D721Med (cell line): ENCODE measurements at regions not wholly inside any gene's neighbourhood (a gene's known extent, or its start where the extent isn't known, plus 50 kb on each side); places are given as distances from the start of the nearest gene placed in this dataset.

Experiments
- DNase-seq: peaks from one replicate; pipeline ENCODE4 v3.0.0; 2011; ENCODE audit warnings: low spot score; ENCODE audit not compliant: insufficient read length
- FAIRE-seq: peaks from 2 replicates; lab custom pipeline; 2011; peaks lifted over from hg19 to GRCh38; lab: Jason Lieb, UNC
- TF ChIP-seq, protein P1 (sequence below): IDR thresholded peaks from 2 replicates; pipeline ENCODE4 v1.5.1; 2012; ENCODE audit warnings: mild to moderate bottlenecking, control low read depth; ENCODE audit not compliant: insufficient read depth; ENCODE audit errors: missing control alignments

GRCh38 chr16:13291591-13292333 lies 390.4 kb downstream of the SHISA9 start:
- no peak for DNase-seq
- no peak for FAIRE-seq
- TF ChIP-seq, protein P1, sequence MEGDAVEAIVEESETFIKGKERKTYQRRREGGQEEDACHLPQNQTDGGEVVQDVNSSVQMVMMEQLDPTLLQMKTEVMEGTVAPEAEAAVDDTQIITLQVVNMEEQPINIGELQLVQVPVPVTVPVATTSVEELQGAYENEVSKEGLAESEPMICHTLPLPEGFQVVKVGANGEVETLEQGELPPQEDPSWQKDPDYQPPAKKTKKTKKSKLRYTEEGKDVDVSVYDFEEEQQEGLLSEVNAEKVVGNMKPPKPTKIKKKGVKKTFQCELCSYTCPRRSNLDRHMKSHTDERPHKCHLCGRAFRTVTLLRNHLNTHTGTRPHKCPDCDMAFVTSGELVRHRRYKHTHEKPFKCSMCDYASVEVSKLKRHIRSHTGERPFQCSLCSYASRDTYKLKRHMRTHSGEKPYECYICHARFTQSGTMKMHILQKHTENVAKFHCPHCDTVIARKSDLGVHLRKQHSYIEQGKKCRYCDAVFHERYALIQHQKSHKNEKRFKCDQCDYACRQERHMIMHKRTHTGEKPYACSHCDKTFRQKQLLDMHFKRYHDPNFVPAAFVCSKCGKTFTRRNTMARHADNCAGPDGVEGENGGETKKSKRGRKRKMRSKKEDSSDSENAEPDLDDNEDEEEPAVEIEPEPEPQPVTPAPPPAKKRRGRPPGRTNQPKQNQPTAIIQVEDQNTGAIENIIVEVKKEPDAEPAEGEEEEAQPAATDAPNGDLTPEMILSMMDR = no peak

DNA sequence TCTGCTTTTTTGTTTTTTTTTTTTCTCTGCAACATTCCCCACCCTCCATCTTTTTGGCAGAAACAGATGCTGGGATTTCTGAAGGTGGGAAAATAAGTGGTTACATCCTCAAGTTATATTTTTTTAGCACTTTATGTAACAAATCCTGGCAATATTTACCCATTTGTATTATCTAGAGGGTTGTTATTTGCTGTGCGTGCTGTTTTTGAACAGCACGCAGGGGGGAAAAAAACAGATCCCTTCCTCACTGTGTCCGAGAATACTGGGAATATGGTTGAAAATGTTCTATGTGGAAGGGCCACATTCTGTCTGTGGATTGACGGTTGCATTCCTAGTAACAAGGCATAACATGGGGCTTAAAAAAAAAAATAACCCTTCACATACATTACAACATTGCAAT lies 394.8 kb downstream of the SHISA9 start:
- no peak for FAIRE-seq
- TF ChIP-seq, protein P1 = no peak
- no peak for DNase-seq

DNA sequence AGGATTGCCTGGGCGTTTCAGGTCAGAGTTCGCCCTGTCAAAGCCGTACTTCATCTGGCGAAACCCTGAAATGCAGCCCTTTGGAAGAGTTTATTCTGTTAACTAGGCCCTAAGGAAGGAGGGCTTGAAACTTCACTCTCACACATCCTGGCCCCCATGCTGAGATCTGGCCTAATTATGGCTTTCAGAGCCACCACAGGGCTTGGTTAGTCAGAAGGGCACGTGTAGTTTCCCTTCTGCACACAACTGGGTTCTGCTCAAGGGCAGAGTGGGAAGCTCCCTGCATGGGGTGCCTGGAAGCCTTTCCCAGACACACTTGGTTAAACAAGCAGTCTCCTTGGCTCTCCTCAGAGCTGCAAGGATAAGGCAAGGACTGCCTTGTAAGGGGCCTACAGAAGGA lies 397.3 kb downstream of the SHISA9 start:
- FAIRE-seq (no peak), DNase-seq (no peak)
- TF ChIP-seq, protein P1 = no peak

DNA sequence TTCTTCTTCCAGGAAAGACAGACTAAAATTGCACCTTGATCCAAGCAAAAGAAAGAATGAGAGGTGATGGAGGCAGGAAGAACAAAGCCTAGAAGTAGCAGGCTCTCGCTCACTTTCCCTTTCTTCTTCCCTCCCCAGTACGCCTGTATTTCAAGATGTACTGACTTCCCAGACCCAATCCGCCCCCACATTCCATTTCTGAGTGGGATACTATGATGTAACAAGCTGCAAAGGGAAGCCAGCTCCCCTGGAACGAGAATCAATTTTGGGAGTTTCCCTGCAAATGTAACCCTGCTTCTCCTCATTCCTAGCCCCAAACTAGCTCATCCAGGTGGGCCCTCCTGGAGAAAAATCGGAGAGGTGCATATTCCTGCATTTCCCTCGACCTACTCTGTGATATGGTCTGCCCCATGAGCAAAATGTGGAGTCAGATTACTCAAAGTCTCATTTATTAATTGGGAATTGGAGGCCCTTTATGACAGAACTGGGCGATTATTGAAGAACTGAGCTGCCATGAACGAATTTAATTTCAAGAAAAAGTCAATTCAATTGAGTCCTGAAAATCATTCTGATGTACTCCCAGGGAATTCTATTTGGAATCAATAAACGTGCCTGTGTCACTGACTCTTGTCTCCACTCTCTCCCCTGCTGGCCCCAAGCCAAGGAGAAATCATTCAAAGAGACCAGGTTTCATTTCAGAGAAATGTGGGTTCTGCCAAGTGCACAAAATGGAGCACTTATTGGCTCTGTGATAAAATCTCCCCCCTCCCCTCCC lies 398.9 kb downstream of the SHISA9 start:
- TF ChIP-seq, protein P1 = no peak
- no peak for FAIRE-seq
- DNase-seq = no peak

- FAIRE-seq (no peak), DNase-seq (no peak)
- TF ChIP-seq, protein P1 = no peak
Measured at GRCh38 chr16:13305019-13305755, 403.8 kb downstream of the SHISA9 start.

GRCh38 chr16:13306161-13306995 lies 405.0 kb downstream of the SHISA9 start:
- TF ChIP-seq, protein P1 = no peak
- FAIRE-seq (no peak), DNase-seq (no peak)
